DND-41 (cell line): ENCODE measurements at regions not wholly inside any gene's neighbourhood (a gene's known extent, or its start where the extent isn't known, plus 50 kb on each side); places are given as distances from the start of the nearest gene placed in this dataset.

Experiments used
- ATAC-seq: fragments of 200-7000 bp; cut with Tn5 transposase; 3 replicates; pipeline ENCODE4 v1.9.1; 2021; ENCODE audit warnings: low read depth; ENCODE audit not compliant: insufficient read depth
- DNase-seq: peaks from one replicate; pipeline ENCODE4 v3.0.0-alpha.2; 2020
- H2AFZ ChIP-seq: 2 replicates; pipeline ENCODE4 v1.6.0; 2012; ENCODE audit warnings: low read depth, low read length
- H3K27ac ChIP-seq: 2 replicates; pipeline ENCODE4 v1.5.1; 2012; ENCODE audit warnings: low read length, inconsistent platforms
- H3K27me3 ChIP-seq: fragments of 200-600 bp; sonication (generic); 2 replicates; pipeline ENCODE4 v1.6.0; 2012; ENCODE audit warnings: low read length, mild to moderate bottlenecking, inconsistent platforms; ENCODE audit not compliant: insufficient read depth, poor library complexity
- H3K36me3 ChIP-seq: 2 replicates; pipeline ENCODE4 v1.5.1; 2012; ENCODE audit warnings: low read length, inconsistent platforms; ENCODE audit not compliant: insufficient read depth
- H3K4me1 ChIP-seq: 2 replicates; pipeline ENCODE4 v1.5.1; 2012; ENCODE audit warnings: mild to moderate bottlenecking, low read length; ENCODE audit not compliant: insufficient read depth
- H3K4me2 ChIP-seq: 2 replicates; pipeline ENCODE4 v1.6.0; 2012; ENCODE audit warnings: mild to moderate bottlenecking, moderate library complexity, low read length, inconsistent platforms; ENCODE audit not compliant: insufficient read depth
- H3K4me3 ChIP-seq, 2 experiments: fragments of 200-600 bp in 1 of 2; shearing (Covaris generic) in 1 of 2; 2 replicates each; pipeline ENCODE4 v1.5.1; 2012 to 2016; ENCODE audit warnings: inconsistent platforms in 2 of 2, low read length in 2 of 2, mild to moderate bottlenecking in 2 of 2, low read depth in 1 of 2, moderate library complexity in 1 of 2
- H3K79me2 ChIP-seq: 2 replicates; pipeline ENCODE4 v1.6.0; 2012; ENCODE audit warnings: low read length, inconsistent platforms; ENCODE audit not compliant: insufficient read depth
- H3K9ac ChIP-seq: 2 replicates; pipeline ENCODE4 v1.6.0; 2012; ENCODE audit warnings: low read depth, mild to moderate bottlenecking, inconsistent platforms, low read length, moderate library complexity
- H3K9me3 ChIP-seq: 2 replicates; pipeline ENCODE4 v1.5.1; 2012; ENCODE audit warnings: low read length, moderate library complexity, mild to moderate bottlenecking, inconsistent platforms; ENCODE audit not compliant: insufficient read depth, severe bottlenecking
- H4K20me1 ChIP-seq: 2 replicates; pipeline ENCODE4 v1.6.0; 2012; ENCODE audit warnings: low read length; ENCODE audit not compliant: insufficient read depth
- CTCF ChIP-seq: IDR thresholded peaks from 2 replicates; pipeline ENCODE4 v1.5.1; 2012; ENCODE audit warnings: borderline replicate concordance, low read length, moderate library complexity, mild to moderate bottlenecking; ENCODE audit not compliant: poor library complexity, severe bottlenecking; ENCODE audit errors: extremely low read depth
- EZH2 ChIP-seq: IDR thresholded peaks from 3 replicates; pipeline ENCODE4 v1.6.1; 2012; ENCODE audit warnings: borderline replicate concordance, low read depth, mild to moderate bottlenecking, moderate library complexity, low read length, inconsistent platforms; ENCODE audit not compliant: severe bottlenecking

GRCh38 chr6:125564941-125565340 lies 184.5 kb upstream of the HEY2 start:
- no peaks in the 10 kb centered on the region for H3K79me2 ChIP-seq
- no peaks in the 10 kb centered on the region for H3K27me3 ChIP-seq
- no peak overlapping the region for H3K9ac ChIP-seq
- DNase-seq (no peak), ATAC-seq (no peak)
- H3K4me3 ChIP-seq, result no peak overlapping the region
- H3K9me3 ChIP-seq, result no peaks in the 10 kb centered on the region
- no peak overlapping the region for H2AFZ ChIP-seq
- H4K20me1 ChIP-seq, result no peaks in the 10 kb centered on the region
- H3K4me2 ChIP-seq, result no peak overlapping the region
- no peaks in the 10 kb centered on the region for H3K36me3 ChIP-seq
- no peak overlapping the region for H3K27ac ChIP-seq
- TF ChIP-seq CTCF (no peak), EZH2 (no peak)
- no peaks in the 10 kb centered on the region for H3K4me1 ChIP-seq

GRCh38 chr6:125567407-125567806 lies 182.0 kb upstream of the HEY2 start:
- no peak overlapping the region for H3K4me2 ChIP-seq
- H2AFZ ChIP-seq, result no peak overlapping the region
- no peaks in the 10 kb centered on the region for H4K20me1 ChIP-seq
- no peak for ATAC-seq
- H3K4me1 ChIP-seq, result no peaks in the 10 kb centered on the region
- H3K9ac ChIP-seq, result no peak overlapping the region
- no peaks in the 10 kb centered on the region for H3K79me2 ChIP-seq
- H3K36me3 ChIP-seq, result no peaks in the 10 kb centered on the region
- DNase-seq, result no peak
- no peak for TF ChIP-seq EZH2
- no peak for TF ChIP-seq CTCF
- H3K4me3 ChIP-seq, result no peak overlapping the region
- H3K27ac ChIP-seq, result no peak overlapping the region
- H3K27me3 ChIP-seq, result no peaks in the 10 kb centered on the region
- H3K9me3 ChIP-seq, result no peaks in the 10 kb centered on the region

GRCh38 chr6:125568609-125569008 lies 180.8 kb upstream of the HEY2 start:
- H3K9ac ChIP-seq, result no peak overlapping the region
- TF ChIP-seq EZH2, result no peak
- TF ChIP-seq CTCF, result no peak
- DNase-seq, result no peak
- H3K27me3 ChIP-seq, result no peaks in the 10 kb centered on the region
- H2AFZ ChIP-seq, result no peak overlapping the region
- no peaks in the 10 kb centered on the region for H3K9me3 ChIP-seq
- H3K79me2 ChIP-seq, result no peaks in the 10 kb centered on the region
- H4K20me1 ChIP-seq, result no peaks in the 10 kb centered on the region
- no peak overlapping the region for H3K27ac ChIP-seq
- H3K4me3 ChIP-seq, result no peak overlapping the region
- no peaks in the 10 kb centered on the region for H3K4me1 ChIP-seq
- H3K4me2 ChIP-seq, result no peak overlapping the region
- no peaks in the 10 kb centered on the region for H3K36me3 ChIP-seq
- ATAC-seq, result no peak

- Histone ChIP-seq H3K27ac (no peak overlapping the region), H4K20me1 (no peaks in the 10 kb centered on the region), H3K4me3 (no peak overlapping the region), H3K4me1 (no peaks in the 10 kb centered on the region), H3K9me3 (no peaks in the 10 kb centered on the region), H3K27me3 (no peaks in the 10 kb centered on the region), H2AFZ (no peak overlapping the region), H3K36me3 (no peaks in the 10 kb centered on the region), H3K79me2 (no peaks in the 10 kb centered on the region), H3K4me2 (no peak overlapping the region), H3K9ac (no peak overlapping the region)
- no peak for DNase-seq
- TF ChIP-seq EZH2 (no peak), CTCF (no peak)
- no peak for ATAC-seq
Measured at GRCh38 chr6:125570526-125570925, 178.9 kb upstream of the HEY2 start.
